NCI-H774 (cell line): ENCODE measurements at regions not wholly inside any gene's neighbourhood (a gene's known extent, or its start where the extent isn't known, plus 50 kb on each side); places are given as distances from the start of the nearest gene placed in this dataset.

Source experiments
- DNase-seq: peaks from one replicate; lab custom pipeline; 2025; lab: John Stamatoyannopoulos, UW

DNA sequence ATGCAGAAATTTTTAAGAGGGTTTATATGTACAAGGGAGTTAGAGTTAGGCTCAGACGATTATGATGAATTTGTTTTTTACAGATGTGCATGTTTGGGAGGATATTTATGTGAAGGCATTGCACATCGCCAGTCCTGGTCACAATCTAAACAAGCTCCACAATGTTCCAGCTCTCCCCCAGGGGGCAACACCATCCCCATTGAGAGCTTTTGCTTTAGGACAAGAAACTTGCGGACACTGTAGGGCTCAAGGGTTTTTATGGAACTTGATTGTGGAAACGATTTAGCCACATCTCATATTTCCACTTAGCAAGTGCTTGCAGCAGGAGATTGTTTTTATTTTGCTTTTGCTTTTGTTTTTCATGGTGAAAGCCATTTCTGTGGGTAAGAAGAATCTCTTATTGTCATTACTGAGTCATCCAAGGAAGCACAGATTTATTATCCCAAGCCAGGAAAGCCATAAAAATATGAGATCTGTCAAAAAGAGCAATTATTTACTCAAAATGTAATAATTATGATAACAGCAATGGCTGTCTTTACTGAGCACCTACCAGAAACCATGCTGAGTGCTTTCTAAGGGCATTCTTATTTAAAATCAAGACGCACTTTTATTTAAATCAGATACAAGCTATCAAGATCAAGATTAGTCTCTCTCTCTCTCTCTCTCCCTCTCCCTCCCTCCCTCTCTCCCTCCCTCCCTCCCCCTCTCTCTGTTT lies 276.7 kb upstream of the SRRM4 start:
- DNase-seq = no peak

DNA sequence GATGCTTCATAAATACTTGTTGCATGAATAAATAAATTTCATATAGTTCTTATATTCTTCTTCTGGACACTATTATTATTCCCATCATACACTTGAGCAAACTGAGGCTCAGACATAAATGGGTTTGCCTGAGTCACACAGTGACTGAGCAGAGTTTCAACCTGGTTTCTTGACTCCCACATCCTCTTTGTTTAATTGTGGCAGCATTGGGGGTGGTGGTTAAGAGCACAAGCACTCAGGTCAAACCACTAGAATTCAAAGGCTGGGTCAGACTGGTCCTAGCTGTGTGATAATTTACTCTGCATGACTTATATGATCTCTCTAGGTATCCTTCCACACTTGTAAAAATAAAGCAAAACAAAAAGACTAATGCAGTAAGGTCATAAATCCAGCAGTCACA lies 274.9 kb upstream of the SRRM4 start:
- no peak for DNase-seq

DNA sequence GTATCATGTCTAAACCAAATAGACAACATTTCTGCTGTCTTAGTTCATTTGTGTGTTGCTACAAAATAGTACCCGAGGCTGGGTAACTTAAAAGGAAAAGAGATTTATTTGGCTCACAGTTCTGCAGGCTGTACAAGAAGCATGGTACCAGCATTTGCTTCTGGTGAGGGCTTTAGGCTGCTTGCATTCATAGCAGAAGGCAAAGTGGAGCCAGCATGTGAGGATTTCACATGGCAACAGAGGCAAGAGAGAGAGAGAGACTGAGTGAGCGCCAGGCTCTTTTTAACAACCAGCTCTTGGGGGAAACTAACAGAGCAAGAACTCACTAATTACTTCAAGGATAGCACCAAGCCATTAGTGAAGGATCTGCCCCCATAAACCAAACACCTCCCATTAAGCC lies 271.4 kb upstream of the SRRM4 start:
- DNase-seq = no peak

DNA sequence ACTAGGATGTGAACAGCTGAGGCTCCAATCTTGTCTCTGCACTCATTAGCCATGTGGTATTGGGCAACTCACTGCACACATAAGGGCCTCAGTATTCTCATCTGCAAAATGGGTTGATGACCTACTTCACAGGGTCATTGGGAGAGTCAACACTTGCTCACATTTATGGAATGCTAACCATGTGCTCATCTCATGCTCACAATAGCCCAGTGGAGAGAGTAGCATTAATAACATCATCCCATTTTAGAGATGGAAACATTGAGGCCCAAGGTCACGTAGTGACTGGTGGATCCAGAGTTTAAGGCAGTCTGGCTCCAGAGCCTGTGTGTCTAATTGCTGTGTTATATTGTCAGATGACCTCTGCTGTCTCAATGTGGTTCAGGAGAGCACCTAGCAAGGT lies 270.2 kb upstream of the SRRM4 start:
- DNase-seq = no peak

DNA sequence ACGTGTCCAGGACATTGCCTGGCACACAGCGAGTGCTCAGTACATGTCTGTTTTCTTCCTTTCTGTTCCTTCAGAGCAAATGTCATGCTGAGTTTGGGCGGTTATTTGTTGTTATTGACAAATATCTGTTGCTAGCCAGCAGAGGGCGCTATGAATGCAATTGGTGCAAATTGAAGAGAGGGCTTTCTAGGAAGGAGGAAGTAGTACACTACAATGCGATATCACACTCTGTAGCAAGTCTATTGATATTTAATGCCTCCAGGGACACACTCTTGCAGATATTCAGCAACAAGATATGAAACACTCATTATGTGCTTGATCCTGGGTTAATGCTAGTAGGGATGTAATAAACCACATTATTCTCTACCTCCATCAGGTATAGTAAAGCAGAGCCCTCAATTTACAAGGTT lies 267.3 kb upstream of the SRRM4 start:
- peak; percentile 62 for DNase-seq

DNA sequence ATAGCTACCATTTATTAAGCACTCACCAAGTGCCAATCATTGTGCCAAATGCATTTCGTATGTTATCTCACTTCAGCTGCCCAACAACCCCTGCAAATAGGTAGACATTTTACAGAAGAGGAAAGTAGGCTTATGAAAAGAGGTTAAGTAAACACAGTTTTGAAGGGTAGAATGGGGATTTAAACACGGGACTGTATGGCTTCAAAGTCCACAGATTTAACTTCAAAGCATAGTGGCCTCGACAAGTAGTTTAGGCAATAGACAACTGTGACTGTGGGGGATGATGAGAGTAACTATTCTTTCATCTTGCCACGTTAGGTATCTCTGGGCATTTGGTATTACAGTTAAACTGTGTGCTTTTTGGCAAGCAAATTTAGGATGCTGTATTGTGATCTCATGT lies 266.8 kb upstream of the SRRM4 start:
- DNase-seq = no peak

DNA sequence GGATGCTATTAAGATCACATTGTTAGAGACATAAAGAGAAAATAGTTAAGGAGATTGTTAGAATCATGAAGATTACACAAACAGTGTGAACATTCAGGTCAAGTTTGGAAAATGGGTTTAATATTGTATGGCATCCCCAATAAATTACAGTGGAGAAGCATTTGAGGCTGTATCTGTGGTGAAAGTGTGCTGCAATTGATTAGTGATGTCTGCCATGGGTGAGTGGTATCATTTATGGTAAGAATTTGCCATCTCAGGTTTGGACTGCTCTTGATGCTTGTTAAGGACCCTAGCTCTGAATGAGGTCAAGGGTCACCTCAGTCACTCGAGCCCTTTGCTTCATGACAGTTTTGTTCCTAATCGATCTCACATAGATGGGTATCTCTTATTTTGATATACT lies 265.7 kb upstream of the SRRM4 start:
- DNase-seq = no peak

DNA sequence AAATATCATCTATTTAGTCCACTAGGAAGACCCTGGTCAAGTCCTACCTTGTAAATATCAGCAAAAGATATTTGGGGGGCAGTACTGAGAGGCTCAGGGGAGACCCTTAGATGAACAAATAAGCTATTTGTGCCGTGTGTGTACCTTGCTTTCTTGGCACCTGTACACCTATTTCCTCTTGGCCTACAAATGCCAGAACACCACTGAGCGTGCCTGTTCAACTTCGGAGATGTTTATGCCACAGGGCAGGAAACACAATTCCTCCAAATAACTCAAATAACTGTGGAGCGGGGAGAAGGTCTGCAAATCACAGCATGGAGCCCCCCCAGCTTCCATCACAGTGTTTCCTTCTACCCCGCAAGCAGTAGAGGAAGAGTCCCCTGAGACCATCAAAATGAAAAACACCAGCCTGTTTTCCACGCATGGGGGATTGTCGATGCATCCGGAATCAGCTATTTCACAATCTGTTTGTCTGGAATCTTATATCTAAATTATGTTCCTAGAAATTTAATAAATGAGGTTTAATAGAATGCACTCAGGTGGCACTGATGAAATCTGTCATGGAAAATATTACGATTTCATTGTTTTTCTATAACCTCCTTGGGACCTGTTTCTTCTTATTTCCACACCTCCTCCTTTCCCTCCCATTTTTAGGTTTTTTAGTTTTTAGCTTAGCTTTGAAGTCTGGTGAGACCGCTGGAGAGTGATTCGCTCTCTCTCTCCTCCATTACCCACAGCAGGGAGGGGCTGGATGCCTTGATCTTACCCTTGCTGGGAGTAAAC lies 254.0 kb upstream of the SRRM4 start:
- DNase-seq = no peak

DNA sequence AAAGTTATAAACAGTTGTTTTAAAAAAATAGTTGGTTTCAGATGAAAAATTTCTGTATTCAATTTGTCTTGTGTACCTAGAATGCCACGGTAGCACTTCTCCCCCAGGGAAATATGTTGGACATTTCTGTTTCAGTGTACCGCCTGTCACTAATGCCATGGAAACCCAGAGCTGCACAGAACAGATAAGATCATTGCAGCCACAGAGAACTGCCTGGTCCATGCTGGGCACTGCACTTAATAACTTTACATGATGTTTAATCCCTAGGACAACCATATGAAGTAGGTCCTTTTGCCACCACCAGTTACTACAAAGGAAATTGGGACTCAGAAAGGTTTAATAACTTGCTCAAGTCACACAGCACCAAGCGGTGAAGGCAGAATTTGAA lies 253.4 kb upstream of the SRRM4 start:
- no peak for DNase-seq

DNA sequence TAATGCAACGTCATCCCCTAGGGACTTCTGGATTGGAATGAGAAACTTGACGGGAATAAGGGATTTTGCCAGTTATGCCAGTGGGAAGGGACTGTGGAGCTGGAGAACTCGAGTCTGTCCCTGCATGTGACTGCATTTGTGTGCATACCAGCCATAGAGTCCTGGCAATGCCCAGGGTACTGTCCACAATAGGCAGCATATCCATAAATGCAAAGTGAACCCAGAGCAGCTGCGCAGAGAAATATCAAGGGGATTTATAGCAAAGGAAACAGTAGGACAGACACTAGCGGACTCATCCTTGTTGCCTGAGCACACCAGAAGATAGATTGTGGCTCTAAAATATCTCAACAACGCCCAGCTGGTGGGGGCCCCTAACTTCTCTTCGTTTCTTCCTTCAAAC lies 247.1 kb upstream of the SRRM4 start:
- DNase-seq = no peak

DNA sequence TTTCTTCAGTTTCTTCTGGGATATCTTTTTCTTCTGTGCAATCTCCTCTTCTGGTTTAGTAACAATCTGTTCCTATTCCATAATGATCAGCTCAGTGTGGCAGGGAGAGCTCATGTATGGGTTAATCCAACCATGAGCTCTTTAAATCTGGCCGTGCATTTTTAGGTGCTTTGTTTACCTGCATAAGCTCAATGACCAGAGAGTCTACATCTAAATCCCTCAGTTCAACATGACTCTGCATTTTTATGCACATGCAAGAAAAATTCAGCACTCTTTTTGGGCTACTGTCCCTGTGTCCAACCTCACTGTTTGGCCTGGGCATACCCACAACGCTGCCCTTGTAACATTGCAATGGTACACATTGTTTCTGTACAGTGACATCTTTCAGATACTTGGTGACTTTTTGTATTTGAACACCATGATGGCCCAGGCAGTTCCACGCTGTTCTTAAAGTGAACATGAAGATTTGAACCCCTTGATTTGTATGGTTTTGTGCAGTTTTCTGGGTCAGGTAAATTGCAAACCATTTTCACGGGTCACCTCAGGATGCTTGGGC lies 243.3 kb upstream of the SRRM4 start:
- DNase-seq = no peak

DNA sequence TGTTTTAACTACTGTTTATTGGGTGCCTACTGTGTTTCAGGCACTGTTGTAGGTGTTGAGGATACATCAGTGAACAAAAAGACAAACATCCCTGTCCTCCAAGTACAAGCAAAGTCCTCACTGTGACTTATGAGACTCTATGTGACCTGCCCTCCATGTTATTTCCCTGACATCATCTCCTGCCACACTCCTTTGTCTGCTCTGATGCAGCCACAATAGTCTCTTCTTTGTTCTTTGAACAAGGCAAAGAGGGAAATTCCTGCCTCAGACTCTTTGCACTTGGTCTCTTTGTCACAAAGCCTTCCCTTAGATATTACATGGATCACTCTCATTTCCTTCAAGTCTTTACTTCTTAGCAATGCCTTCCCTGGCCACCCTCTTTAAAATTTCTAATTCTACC lies 240.1 kb upstream of the SRRM4 start:
- no peak for DNase-seq

DNA sequence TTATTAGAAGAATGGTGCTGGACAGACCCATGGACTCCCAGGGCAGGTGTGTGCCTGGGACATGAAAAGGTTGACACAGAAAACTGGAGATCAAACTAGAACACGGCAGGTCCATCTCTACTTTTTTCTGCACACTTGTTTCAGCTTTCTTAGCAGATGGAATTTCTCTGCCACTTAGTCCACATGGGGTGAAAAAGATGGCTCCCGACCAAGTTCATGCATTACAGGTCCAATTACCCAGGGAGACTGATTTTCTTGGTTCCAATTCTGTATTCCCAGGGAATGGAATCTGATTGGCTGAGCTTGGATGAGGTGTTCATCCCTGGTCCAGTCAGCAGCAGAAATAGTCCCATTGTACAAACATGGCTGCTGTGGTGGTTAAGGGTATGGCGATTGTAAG lies 238.9 kb upstream of the SRRM4 start:
- DNase-seq = no peak

DNA sequence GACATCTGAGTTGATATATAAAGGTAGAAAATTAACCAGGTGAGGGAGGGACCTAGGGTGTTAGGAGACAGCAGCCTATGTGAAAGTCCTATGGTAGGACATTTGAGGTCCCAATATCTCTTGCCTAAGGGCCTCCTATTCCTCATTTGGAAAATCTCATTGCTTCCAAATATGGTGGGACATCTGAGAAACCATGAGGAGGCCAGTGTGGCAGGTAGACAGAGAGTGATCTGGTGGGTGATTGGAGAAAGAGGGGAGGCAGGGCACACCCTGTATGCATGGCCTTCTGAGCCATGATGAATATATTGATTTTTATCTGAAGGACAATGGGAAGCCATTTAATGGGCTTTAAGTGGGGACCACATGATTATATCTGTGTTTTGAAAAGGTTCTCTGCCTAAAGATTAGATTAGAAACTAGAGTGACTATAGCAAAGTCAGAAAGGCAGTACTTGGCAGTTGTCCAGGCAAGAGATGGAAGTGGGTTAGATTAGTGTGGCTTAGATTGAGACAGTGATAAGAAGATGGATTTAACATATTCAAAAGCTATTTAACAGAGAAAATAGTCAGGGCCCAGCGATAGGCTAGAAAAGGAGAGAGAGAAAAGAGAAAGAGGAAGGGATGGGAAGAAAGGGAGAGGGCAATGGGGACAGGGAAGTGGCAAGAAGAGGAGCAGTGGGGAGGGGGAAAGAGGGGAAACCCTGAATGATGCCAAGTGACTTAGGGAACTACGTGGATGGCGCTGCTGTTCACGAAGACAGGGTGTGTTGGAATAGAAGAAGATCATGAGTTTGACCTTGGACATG lies 237.2 kb upstream of the SRRM4 start:
- no peak for DNase-seq

DNA sequence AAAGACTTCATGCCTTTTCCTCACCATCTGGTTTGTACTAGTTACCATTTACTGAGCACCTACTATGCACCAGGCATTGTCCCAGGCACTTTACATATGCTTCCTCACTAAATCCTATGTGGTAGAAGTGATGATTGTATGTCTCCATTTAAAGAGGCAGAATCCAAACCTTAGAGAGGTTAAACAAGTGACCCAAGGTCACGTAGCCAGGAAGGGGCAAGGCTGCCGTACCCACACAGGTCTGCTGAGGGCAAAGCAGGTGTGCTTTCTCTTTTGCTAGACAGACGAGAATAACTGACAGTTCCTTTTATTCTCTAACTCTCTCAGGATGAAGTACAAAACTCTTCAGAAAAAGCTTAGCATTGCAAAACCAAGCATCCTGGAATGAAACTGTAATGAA lies 235.2 kb upstream of the SRRM4 start:
- no peak for DNase-seq

DNA sequence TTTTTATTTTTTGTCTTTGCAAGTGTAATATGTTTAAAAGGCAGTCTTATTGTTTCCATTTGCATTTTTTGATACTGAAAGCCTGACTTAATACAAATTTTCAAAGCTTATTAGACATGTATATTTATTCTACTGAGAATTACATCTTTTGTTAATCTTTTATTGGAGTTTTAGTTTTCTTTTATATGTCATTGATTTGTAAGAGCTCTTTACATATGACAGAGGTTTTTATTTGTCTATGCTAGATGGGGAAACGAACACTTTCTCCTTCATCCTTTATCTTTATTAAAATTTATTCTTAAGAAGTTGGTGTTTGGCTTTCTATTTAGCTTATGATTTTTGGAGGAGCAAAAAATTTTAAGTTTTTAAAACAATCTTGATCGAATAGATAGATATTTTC lies 234.4 kb upstream of the SRRM4 start:
- DNase-seq = no peak

DNA sequence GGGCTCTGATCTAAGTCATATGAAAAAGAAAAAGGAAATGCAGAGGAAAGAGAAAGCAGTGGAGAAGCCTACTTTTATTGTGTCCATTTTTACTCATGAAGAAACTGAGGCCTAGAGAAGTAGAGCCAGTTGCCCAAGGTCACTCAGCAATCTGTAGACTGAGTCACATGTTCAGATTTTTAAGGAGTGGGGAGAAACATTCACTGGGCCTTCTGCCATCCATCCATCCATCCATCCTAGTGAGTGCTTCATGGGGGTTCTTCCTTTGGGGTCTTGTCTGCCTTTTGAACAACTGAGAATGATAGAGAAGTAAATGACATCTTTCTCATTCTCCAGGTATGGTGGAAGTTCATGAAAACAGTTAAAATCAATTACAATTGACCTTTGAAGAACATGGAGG lies 233.6 kb upstream of the SRRM4 start:
- DNase-seq = no peak

DNA sequence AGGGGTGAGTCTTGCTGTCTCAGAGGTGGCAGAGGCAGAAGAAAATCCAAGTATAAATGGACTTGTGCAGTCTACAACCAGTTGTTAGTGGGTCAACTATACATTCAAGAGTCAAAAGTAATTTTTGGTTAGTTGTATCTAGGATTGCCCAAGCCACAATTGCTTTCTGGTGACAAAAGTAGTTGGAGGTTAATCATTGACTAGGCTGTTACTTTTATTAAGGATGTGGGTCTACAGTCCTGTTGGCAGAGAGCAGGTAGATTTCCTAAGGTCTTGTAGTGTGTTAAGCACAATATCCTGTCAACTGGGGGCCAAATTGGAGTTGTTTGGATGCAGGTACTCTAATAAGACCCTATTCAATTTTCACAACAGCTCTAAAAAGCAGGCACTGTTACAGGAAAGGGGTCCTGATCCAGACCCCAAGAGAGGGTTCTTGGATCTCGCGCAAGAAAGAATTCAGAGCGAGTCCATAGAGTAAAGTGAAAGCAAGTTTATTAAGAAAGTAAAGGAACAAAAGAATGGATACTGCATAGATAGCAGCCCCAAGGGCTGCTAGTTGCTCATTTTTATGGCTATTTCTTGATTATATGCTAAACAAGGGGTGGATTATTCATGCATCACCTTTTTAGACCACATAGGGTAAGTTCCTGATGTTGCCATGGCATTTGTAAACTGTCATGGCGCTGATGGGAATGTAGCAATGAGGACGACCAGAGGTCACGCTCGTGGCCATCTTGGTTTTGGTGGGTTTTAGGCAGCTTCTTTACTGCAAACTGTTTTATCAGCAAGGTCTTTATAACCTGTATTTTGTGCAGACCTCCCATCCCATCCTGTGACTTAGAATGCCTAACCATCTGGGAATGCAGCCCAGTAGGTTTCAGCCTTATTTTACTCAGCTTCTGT lies 232.6 kb upstream of the SRRM4 start:
- no peak for DNase-seq

DNA sequence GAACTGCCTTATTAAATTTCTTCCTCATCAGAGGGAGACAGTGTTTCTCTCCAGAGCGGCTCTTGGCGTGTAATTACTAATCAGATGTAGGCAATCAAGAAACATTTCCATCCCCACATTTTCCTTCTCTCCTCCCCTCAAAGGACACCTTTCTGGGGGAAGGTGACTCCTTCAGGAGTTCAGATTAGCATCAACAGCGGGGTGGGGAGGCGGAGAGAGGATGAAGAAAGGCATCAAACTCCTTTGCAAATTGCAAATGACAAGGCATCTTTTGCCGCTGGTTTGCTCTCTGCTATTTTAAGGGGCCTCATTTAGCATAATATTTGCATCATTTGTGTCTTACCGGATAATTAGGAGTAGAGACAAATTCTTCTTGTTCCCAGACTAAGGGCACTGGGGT lies 231.7 kb upstream of the SRRM4 start:
- no peak for DNase-seq

DNA sequence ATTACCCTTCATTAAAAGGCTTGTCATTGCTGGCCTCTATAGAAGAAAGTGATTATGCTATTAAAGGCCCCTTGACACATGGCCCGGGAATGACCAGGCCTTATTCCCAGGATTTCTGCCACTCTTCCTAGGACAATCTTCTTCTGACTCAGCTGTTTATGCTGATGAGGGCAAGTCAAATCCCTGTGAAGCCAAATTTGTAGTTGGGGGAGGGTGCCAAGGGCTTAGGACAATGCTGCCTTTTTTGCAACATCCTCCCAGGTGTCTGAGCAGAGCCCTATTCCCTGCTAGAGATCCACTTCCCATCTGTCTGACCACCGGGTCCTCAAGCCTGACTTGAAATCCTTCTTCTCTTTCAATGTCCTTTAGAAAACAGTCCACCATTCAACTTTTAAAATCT lies 230.7 kb upstream of the SRRM4 start:
- no peak for DNase-seq

DNA sequence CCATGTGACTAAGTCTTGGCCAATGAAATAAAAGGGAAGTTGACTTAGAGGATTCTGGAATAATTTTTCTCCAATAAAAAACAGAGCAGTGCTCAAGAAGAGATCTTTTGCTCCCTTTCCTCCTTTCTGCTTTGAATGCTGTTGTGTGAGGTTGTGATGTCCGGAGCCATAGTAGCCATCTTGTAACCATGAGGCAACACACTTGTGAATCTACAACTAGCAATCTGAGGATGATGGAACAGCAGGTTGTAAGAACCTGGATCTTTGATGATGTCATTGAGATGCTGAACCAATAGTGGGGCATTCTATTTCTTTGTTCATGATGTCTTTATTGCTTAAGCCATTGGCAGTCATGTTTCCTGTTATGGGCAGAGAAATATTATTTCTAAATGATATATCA lies 230.0 kb upstream of the SRRM4 start:
- no peak for DNase-seq

DNA sequence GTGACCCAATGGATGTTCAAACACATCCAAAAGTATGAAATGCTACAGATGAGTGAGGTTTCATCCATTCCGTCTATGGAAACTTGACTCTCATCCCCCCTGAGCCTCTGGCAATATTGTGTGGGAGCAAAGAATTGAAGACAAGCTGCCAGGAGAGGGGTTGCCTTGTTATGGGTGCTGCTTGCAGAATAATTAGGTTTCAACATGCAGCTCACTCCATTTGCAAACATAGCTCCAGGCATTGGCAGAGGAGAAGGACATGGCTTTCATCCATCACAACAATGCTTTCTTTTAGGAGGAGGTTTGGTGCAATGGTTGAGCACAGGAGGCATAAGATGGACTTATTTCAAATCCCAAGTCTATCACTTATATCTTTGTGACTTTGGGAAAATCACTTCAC lies 220.7 kb upstream of the SRRM4 start:
- DNase-seq = no peak
